GM12891 (cell line): ENCODE measurements at regions not wholly inside any gene's neighbourhood (a gene's known extent, or its start where the extent isn't known, plus 50 kb on each side); places are given as distances from the start of the nearest gene placed in this dataset.

Experiments
- POLR2A ChIP-seq: IDR thresholded peaks from 2 replicates; pipeline ENCODE4 v1.6.1; 2011; ENCODE audit warnings: low read depth, low read length, control low read depth
- POLR2AphosphoS5 ChIP-seq: IDR thresholded peaks from 2 replicates; pipeline ENCODE4 v1.6.1; 2011; ENCODE audit warnings: low read depth, low read length, control low read depth
- POU2F2 ChIP-seq: IDR thresholded peaks from 2 replicates; pipeline ENCODE4 v1.6.1; 2011; ENCODE audit warnings: low read depth, mild to moderate bottlenecking, control low read depth, low read length, moderate library complexity
- SPI1 ChIP-seq: IDR thresholded peaks from 2 replicates; pipeline ENCODE4 v1.6.1; 2011; ENCODE audit warnings: low read depth, low read length, control low read depth
- TAF1 ChIP-seq: IDR thresholded peaks from 2 replicates; pipeline ENCODE4 v1.6.1; 2011; ENCODE audit warnings: low read depth, low read length, control low read depth

DNA sequence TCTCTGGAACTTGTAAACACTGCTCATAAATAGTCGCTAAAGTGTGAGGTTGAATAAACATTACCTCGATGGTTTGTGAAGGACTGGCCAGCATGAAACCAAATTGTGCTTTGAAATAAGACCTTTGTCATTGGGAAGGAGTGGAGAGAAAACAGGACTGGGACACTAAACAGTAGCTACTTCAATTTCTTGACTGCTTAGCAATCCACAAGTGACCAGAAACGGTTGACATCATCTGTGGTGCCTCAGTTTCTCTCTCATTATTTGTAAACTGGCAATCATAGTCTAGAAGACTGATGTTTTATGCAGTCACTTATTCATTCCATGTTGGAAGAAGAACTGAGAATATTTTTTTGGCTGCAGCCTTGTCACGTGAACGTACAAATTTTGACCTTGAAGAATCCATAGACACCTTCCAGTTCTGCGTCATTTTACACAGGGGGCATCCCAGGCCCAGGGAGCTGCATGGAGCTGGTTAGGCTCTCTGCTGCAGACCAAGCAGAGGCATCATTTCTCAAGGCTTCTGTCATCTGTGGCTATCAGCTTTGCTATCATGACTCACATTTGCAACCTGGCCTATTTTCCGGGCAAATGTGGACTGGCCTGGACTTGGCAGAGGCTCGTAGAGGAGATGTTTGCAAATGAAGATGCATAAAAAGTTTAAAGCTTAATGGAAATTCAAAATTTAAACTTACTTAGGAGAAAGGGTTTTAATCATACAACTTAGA is 391.8 kb downstream of the FGF9 start:
- TF ChIP-seq POLR2A (no peak), POLR2AphosphoS5 (no peak), TAF1 (no peak), SPI1 (no peak), POU2F2 (no peak)
